ENCODE measurements at regions not wholly inside any gene's neighbourhood (a gene's known extent, or its start where the extent isn't known, plus 50 kb on each side); places are given as distances from the start of the nearest gene placed in this dataset.

GRCh38 chr3:38989917-38990510 is 61.7 kb downstream of the SCN11A start:
- no peaks in the 10 kb centered on the region for H4K20me1 ChIP-seq (ENCODE audit: insufficient read depth, low read length)
- no peaks in the 10 kb centered on the region for H3K4me1 ChIP-seq (ENCODE audit: insufficient read depth, low read length)
- intact Hi-C loops (cut with micrococcal nuclease; ENCODE audit: unreplicated experiment) (no loop called here), in situ Hi-C loops (cut with HindIII; ENCODE audit: extremely low pct_ligation_motif_present, low pct_unique_long_range_greater_than_20kb) (no loop called here)
- CTCF ChIA-PET (ENCODE audit: low intra/inter-chr PET ratio, low total read pairs) = no interaction called here
- no peak for FAIRE-seq
- no peaks in the 10 kb centered on the region for H3K79me2 ChIP-seq (ENCODE audit: insufficient read depth, low read length)
- H3K9ac ChIP-seq (ENCODE audit: insufficient read depth, low read depth, low read length) = no peak overlapping the region
- H3K4me3 ChIP-seq (replicated peaks in 1 of 3; ENCODE audit: insufficient read depth in 1 of 3, low read depth in 2 of 3, low read length in 3 of 3) = no peak overlapping the region
- DNase-seq (ENCODE audit: low spot score) = no peak
- TF ChIP-seq SALL1 (CRISPR knock-in tag; IDR thresholded peaks at IDR 0.05) (no peak), SNAPC5 (CRISPR knock-in tag; IDR thresholded peaks at IDR 0.05; ENCODE audit: borderline replicate concordance) (no peak), CHCHD3 (CRISPR knock-in tag; IDR thresholded peaks at IDR 0.05) (no peak), ZNF12 (CRISPR knock-in tag; IDR thresholded peaks at IDR 0.05) (no peak), ZNF839 (CRISPR knock-in tag; IDR thresholded peaks at IDR 0.05; ENCODE audit: borderline replicate concordance) (no peak), ARNT (IDR thresholded peaks at IDR 0.05) (no peak), CC2D1A (CRISPR knock-in tag; IDR thresholded peaks at IDR 0.05) (no peak), JUN (CRISPR knock-in tag; IDR thresholded peaks at IDR 0.05) (no peak), ZFP36L1 (CRISPR knock-in tag; IDR thresholded peaks at IDR 0.05) (no peak), ATF7-NPFF (CRISPR knock-in tag; IDR thresholded peaks at IDR 0.05; ENCODE audit: low read depth) (no peak), KLF15 (CRISPR knock-in tag; IDR thresholded peaks at IDR 0.05; ENCODE audit: borderline replicate concordance) (no peak), KLF16 (CRISPR knock-in tag; IDR thresholded peaks at IDR 0.05) (no peak)
- WGBS (ENCODE audit: low lambda C conversion rate) = 16% methylated on average over 4 of the region's 7 CpGs
- peaks cover 0 to 35% of the 10 kb centered on the region in 2 experiments; a peak in 4 of 5 replicates for H3K27me3 ChIP-seq (ENCODE audit: control insufficient read depth in 1 of 2, insufficient read depth in 2 of 2, low read length in 2 of 2)
- H3K27ac ChIP-seq (ENCODE audit: extremely low read length, insufficient read depth, low read length) = no peak overlapping the region
- no peaks in the 10 kb centered on the region for H3K9me3 ChIP-seq (ENCODE audit: low read length)
- POLR2A ChIA-PET = no interaction called here
- H2AFZ ChIP-seq (ENCODE audit: low read length) = no peak overlapping the region
- BruUV-seq (replicated peaks) = no TSS peak
- no peak for ATAC-seq
- no peaks in the 10 kb centered on the region for H3K36me3 ChIP-seq (replicated peaks in 1 of 2; ENCODE audit: control insufficient read depth in 1 of 2, insufficient read depth in 2 of 2, low read length in 2 of 2)
- no peak overlapping the region for H3K4me2 ChIP-seq (ENCODE audit: low read depth, low read length)
